Transverse colon (tissue), 3 donors: ENCODE measurements at regions not wholly inside any gene's neighbourhood (a gene's known extent, or its start where the extent isn't known, plus 50 kb on each side); places are given as distances from the start of the nearest gene placed in this dataset.

Experiments used
- POLR2A ChIP-seq: fragments of 450-650 bp; IDR thresholded peaks from one replicate; pipeline ENCODE4 v1.6.1; 2016; ENCODE audit warnings: antibody characterized with exemption, mild to moderate bottlenecking, moderate library complexity
- TF ChIP-seq, protein P1 (sequence below), 5 experiments: fragments of 200-600 bp in 3 of 5; fragments of 450-650 bp in 2 of 5; sonication (generic) in 3 of 5; IDR thresholded peaks; 1 replicate in 2 of 5; 2 replicates in 3 of 5; pipeline ENCODE4 v1.5.1; 2016 to 2017; ENCODE audit warnings: antibody characterized with exemption in 5 of 5, inconsistent platforms in 3 of 5, mild to moderate bottlenecking in 2 of 5, moderate library complexity in 1 of 5

DNA sequence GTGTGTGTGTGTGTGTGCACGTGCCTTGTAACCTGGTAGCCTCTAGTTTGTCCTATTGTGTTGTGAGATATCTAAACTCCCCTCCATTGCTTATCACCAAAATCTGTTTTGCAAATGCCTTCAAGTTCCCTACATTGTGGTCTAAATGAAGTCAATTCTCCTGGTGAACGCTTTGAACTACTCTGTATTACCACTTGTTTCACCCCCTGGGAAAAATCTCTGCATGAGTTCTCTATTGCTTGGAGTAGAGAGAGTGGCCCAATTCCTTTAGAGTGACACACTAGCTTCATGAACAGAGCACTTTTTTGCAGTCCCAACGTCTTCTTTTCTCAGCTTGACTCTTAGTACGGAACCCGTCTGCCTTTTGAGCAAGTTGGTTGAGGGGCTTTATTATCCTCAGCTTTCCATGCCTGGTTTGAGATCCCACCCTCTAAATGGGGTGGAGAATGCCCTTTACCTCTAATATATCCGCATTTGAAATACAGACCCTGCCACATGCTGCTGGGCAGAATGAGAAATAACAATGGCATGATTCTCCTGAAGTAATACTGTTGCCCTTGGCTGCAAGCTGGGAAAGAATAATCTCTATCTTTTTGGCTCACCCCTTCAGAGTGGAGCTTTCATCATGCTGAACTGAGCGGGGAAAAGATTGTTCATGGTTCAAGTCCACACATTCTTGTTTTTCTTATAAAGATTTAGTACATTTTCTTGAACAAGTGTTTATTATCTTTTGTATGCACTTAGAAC, 2545.3 kb downstream of the PCDH9 start:
- TF ChIP-seq, protein P1, sequence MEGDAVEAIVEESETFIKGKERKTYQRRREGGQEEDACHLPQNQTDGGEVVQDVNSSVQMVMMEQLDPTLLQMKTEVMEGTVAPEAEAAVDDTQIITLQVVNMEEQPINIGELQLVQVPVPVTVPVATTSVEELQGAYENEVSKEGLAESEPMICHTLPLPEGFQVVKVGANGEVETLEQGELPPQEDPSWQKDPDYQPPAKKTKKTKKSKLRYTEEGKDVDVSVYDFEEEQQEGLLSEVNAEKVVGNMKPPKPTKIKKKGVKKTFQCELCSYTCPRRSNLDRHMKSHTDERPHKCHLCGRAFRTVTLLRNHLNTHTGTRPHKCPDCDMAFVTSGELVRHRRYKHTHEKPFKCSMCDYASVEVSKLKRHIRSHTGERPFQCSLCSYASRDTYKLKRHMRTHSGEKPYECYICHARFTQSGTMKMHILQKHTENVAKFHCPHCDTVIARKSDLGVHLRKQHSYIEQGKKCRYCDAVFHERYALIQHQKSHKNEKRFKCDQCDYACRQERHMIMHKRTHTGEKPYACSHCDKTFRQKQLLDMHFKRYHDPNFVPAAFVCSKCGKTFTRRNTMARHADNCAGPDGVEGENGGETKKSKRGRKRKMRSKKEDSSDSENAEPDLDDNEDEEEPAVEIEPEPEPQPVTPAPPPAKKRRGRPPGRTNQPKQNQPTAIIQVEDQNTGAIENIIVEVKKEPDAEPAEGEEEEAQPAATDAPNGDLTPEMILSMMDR (IDR thresholded peaks at IDR 0.05) = no peak
- no peak for TF ChIP-seq POLR2A
